ENCODE measurements at regions not wholly inside any gene's neighbourhood (a gene's known extent, or its start where the extent isn't known, plus 50 kb on each side); places are given as distances from the start of the nearest gene placed in this dataset.

GRCh38 chr15:35657679-35658311, 111.8 kb upstream of the DPH6 start:
- no peak for TF ChIP-seq CTCF (conservative IDR thresholded peaks at IDR 0.05)

DNA sequence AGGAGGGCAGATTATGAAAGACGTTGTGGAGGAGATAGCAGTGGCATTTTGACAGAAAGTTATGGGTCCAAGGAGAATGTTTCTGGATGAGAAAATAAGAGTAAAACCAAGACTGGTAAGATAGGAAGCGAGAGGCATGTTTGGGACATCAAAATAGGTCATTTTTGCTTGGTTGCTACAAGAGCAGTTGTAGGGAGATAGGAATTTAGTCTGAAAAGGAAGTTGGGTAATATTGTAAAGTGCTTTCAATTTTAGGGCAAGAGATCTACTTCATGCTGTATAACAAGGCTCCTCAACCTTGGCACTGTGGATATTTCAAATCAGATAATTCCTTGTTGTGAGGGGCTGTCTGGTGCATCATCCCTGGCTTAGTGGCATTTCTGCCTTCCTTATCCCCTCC, 118.0 kb upstream of the DPH6 start:
- no peak overlapping the region for H3K27ac ChIP-seq
- TF ChIP-seq CTCF (conservative IDR thresholded peaks at IDR 0.05): no peak

More at GRCh38 chr15:35657679-35658311, 111.8 kb upstream of the DPH6 start:
- H3K27ac ChIP-seq: no peak overlapping the region

- TF ChIP-seq CTCF (conservative IDR thresholded peaks at IDR 0.05): no peak
- H3K27ac ChIP-seq: peak overlapping the region; percentile 33; the same call in 1 of the 2 replicates
These were observed 120.1 kb upstream of the DPH6 start for GRCh38 chr15:35665896-35666536.

DNA sequence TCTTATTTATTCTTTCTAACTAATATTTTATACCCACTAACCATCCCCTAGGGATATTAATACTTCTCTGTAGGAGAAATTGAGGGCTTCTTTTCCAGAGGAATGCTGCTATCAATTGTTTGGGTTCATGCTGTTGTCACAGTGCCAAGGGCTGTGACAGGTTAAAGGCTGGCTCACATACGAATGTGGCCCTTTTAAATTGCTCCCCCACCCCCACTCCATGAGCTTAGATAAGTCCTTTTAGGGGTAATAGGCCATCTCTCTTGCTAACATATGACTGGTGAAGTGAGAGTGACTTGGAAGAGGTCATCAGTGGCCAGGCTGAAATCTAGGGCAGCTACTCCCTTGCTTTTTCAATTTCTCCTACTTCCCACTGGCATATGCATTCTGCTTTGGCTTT, 121.9 kb upstream of the DPH6 start:
- no peak for TF ChIP-seq CTCF (conservative IDR thresholded peaks at IDR 0.05)
- H3K27ac ChIP-seq: no peak overlapping the region

GRCh38 chr15:35669021-35669420, 123.1 kb upstream of the DPH6 start:
- H3K27ac ChIP-seq: no peak overlapping the region

GRCh38 chr15:35669432-35670045, 123.6 kb upstream of the DPH6 start:
- H3K27ac ChIP-seq: no peak overlapping the region
- no peak for TF ChIP-seq CTCF (conservative IDR thresholded peaks at IDR 0.05)

More at GRCh38 chr15:35669021-35669420, 123.1 kb upstream of the DPH6 start:
- TF ChIP-seq CTCF (conservative IDR thresholded peaks at IDR 0.05): no peak

DNA sequence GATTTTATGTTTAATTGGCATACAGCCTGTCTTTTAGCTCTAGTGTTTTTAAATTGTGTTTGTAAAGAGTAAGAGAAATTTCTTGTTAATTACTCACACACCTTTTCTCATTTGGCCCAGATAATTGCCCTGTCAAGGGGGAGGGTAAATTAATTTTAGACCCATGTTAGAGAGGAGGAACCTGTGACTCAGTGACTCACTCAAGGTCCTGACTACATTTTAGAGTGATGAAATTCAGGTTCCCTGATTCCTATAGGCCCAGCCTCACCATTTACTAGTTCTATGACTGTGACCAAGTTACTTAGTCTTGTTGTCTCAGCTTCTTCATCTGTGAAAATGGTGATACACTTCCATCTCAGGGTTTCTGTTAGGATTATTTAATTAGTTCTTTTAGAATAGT, 125.2 kb upstream of the DPH6 start:
- TF ChIP-seq CTCF (conservative IDR thresholded peaks at IDR 0.05): no peak

More for the DNA sequence above, 125.2 kb upstream of the DPH6 start:
- H3K27ac ChIP-seq: no peak overlapping the region
